ENCODE measurements at regions not wholly inside any gene's neighbourhood (a gene's known extent, or its start where the extent isn't known, plus 50 kb on each side); places are given as distances from the start of the nearest gene placed in this dataset.

GRCh38 chr1:157410457-157410856 is 141.9 kb downstream of the FCRL5 start:
- ATAC-seq (no peak), DNase-seq (ENCODE audit: low spot score) (no peak)
- no peaks in the 10 kb centered on the region; the same call in 1 of the 2 replicates for H3K4me1 ChIP-seq (ENCODE audit: insufficient read depth)
- H3K4me3 ChIP-seq, result no peak overlapping the region
- H3K79me2 ChIP-seq (replicated peaks; ENCODE audit: insufficient read depth), result no peaks in the 10 kb centered on the region
- no peaks in the 10 kb centered on the region for H3F3A ChIP-seq (replicated peaks; ENCODE audit: low read depth)
- no peak overlapping the region for H3K4me2 ChIP-seq
- Mint-ChIP-seq H3K4me1 (peaks cover 5% of the 10 kb centered on the region), H3K4me3 (no peak overlapping the region), H3K36me3 (ENCODE audit: low read depth) (no peaks in the 10 kb centered on the region), H3K9me3 (no peaks in the 10 kb centered on the region; the same call in 2 of the 3 replicates), H3K27ac (no peak overlapping the region), H3K27me3 (ENCODE audit: insufficient read depth, low read depth, poor library complexity) (peaks cover 5% of the 10 kb centered on the region)
- TF ChIP-seq NANOG (IDR thresholded peaks at IDR 0.05; ENCODE audit: borderline replicate concordance) (no peak), STAT1 (IDR thresholded peaks at IDR 0.05; ENCODE audit: unreplicated experiment) (no peak), REST (IDR thresholded peaks at IDR 0.05; ENCODE audit: unreplicated experiment) (no peak), ZNF462 (CRISPR knock-in tag; IDR thresholded peaks at IDR 0.05) (no peak), CREB1 (CRISPR knock-in tag; IDR thresholded peaks at IDR 0.05; ENCODE audit: low read depth) (no peak), CTCF (conservative IDR thresholded peaks at IDR 0.05; ENCODE audit: low read depth in 2 of 2) (no peak), ETS1 (IDR thresholded peaks at IDR 0.05) (no peak), ZNF331 (CRISPR knock-in tag; IDR thresholded peaks at IDR 0.05; ENCODE audit: low read depth) (no peak), JUNB (IDR thresholded peaks at IDR 0.05; ENCODE audit: unreplicated experiment) (no peak)
- H4K20me1 ChIP-seq (replicated peaks; ENCODE audit: insufficient read depth), result no peaks in the 10 kb centered on the region
- no peak overlapping the region for H3K27ac ChIP-seq (ENCODE audit: low read depth)
- peak overlapping the region; percentile 38; the same call in 1 of the 2 replicates for H2AFZ ChIP-seq
- H3K9me2 ChIP-seq (ENCODE audit: insufficient read depth), result 0 out of 2 replicates have a peak, but pooled peaks cover 3% of the 10 kb centered on the region
- H3K36me3 ChIP-seq (ENCODE audit: insufficient read depth), result no peaks in the 10 kb centered on the region
- H3K27me3 ChIP-seq (ENCODE audit: insufficient read depth), result no peaks in the 10 kb centered on the region
